Keratinocyte (primary cell): ENCODE measurements at regions not wholly inside any gene's neighbourhood (a gene's known extent, or its start where the extent isn't known, plus 50 kb on each side); places are given as distances from the start of the nearest gene placed in this dataset.

Source experiments
- DNase-seq: peaks from one replicate; pipeline ENCODE4 v3.0.0-alpha.2; 2011; ENCODE audit warnings: low read depth, missing footprints, low spot score
- FAIRE-seq: peaks from 2 replicates; lab custom pipeline; 2011; peaks lifted over from hg19 to GRCh38; lab: Jason Lieb, UNC
- H2AFZ ChIP-seq: 2 replicates; pipeline ENCODE4 v1.6.0; 2012; ENCODE audit warnings: low read length, control low read depth, inconsistent platforms; ENCODE audit not compliant: control insufficient read depth
- H3K27ac ChIP-seq: 2 replicates; pipeline ENCODE4 v1.5.1; 2011; ENCODE audit warnings: low read length; ENCODE audit not compliant: control insufficient read depth, insufficient read depth
- H3K27me3 ChIP-seq: 3 replicates; pipeline ENCODE4 v1.6.0; 2011; ENCODE audit warnings: low read length; ENCODE audit not compliant: control insufficient read depth, insufficient read depth; ENCODE audit errors: extremely low read depth
- H3K36me3 ChIP-seq, 2 experiments: 2 replicates in 1 of 2; 3 replicates in 1 of 2; pipeline ENCODE4 v1.5.1; 2011; ENCODE audit warnings: low read length in 2 of 2, mild to moderate bottlenecking in 1 of 2; ENCODE audit not compliant: control insufficient read depth in 2 of 2, insufficient read depth in 2 of 2; ENCODE audit errors: extremely low read depth in 1 of 2
- H3K4me1 ChIP-seq: 3 replicates; pipeline ENCODE4 v1.5.1; 2011; ENCODE audit warnings: low read length; ENCODE audit not compliant: control insufficient read depth, insufficient read depth; ENCODE audit errors: extremely low read depth
- H3K4me2 ChIP-seq: 3 replicates; pipeline ENCODE4 v1.6.0; 2011; ENCODE audit warnings: low read depth, low read length; ENCODE audit not compliant: control insufficient read depth, insufficient read depth; ENCODE audit errors: extremely low read depth
- H3K4me3 ChIP-seq, 3 experiments: fragments of 200-600 bp in 1 of 3; sonication (generic) in 1 of 3; 2 replicates in 2 of 3; 3 replicates in 1 of 3; pipeline ENCODE4 v1.5.1; 2011 to 2016; ENCODE audit warnings: low read length in 3 of 3, mild to moderate bottlenecking in 3 of 3, control low read depth in 2 of 3, inconsistent platforms in 1 of 3, low read depth in 1 of 3, mixed read lengths in 1 of 3, mixed run types in 1 of 3, moderate library complexity in 1 of 3; ENCODE audit not compliant: control insufficient read depth in 2 of 3, insufficient read depth in 2 of 3; ENCODE audit errors: extremely low read depth in 1 of 3
- H3K79me2 ChIP-seq: 2 replicates; pipeline ENCODE4 v1.6.0; 2012; ENCODE audit warnings: low read length; ENCODE audit not compliant: control insufficient read depth, insufficient read depth
- H3K9ac ChIP-seq: 3 replicates; pipeline ENCODE4 v1.6.0; 2011; ENCODE audit warnings: low read length; ENCODE audit not compliant: control insufficient read depth, insufficient read depth; ENCODE audit errors: extremely low read depth
- H3K9me1 ChIP-seq: 3 replicates; pipeline ENCODE4 v1.6.0; 2011; ENCODE audit warnings: low read length; ENCODE audit not compliant: control insufficient read depth, insufficient read depth; ENCODE audit errors: extremely low read depth
- H3K9me3 ChIP-seq: 2 replicates; pipeline ENCODE4 v1.5.1; 2012; ENCODE audit warnings: low read depth, low read length; ENCODE audit not compliant: control insufficient read depth
- H4K20me1 ChIP-seq: 3 replicates; pipeline ENCODE4 v1.6.0; 2011; ENCODE audit warnings: low read length; ENCODE audit not compliant: control insufficient read depth, insufficient read depth; ENCODE audit errors: extremely low read depth
- EZH2 ChIP-seq: IDR thresholded peaks from one replicate; pipeline ENCODE4 v1.6.1; 2012; ENCODE audit warnings: inconsistent platforms, mild to moderate bottlenecking, low read length, moderate library complexity
- dilution Hi-C: fragments of 300-500 bp; cut with MboI; formaldehyde crosslinking; loops from one replicate; pipeline ENCODE4 v1.7.0; 2020; ENCODE audit warnings: low sequenced_read_pairs; ENCODE audit not compliant: extremely low pct_ligation_motif_present
- TF ChIP-seq, protein P1 (sequence below), 3 experiments: IDR thresholded peaks in 1 of 3; conservative IDR thresholded peaks in 1 of 3; optimal IDR thresholded peaks in 1 of 3; 2 replicates in 2 of 3; 3 replicates in 1 of 3; pipeline versions ENCODE3 to v1.5.1; 2011; ENCODE audit warnings: low read length in 3 of 3, mild to moderate bottlenecking in 3 of 3, moderate library complexity in 2 of 3, control low read depth in 1 of 3, inconsistent platforms in 1 of 3; ENCODE audit not compliant: insufficient read depth in 2 of 3; ENCODE audit errors: extremely low read depth in 1 of 3

DNA sequence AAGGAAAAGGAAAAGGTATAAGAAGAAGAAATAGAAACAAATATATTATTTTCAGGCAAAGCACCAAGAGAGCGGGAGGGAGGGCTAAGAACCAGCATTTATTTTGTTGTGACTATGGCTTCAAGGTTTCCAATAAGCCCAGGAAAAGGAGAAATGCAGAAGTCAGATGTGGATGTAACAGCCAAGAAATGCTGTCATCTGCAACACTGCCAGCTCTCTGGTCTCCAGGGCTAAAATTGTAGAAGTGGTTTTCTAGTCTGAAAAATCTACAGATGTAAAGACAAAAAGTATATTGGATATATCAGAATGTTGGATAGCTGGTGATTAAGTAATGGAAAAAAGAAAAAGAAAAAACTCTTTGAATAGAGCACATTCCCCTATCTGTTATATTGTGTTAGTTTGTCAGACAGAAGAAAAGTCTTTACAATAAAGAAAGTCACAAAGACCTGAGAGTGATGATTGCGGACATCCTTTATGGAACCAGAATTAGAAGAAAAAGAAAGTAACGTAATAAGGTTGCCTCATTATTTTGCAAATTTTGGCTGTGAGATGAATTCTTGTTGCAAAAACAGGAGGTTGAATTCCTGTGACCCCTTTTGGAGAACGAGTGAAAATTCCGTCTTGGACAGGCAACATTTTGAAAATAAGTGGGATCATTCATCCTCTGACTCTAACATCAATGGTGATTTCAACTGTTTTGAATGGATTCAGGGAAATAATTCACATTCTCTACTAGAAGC, 938.1 kb downstream of the TTLL7 start:
- no peak overlapping the region for H2AFZ ChIP-seq
- H3K9me1 ChIP-seq, result no peaks in the 10 kb centered on the region
- no peaks in the 10 kb centered on the region for H3K27me3 ChIP-seq
- H3K9me3 ChIP-seq, result no peaks in the 10 kb centered on the region
- H3K4me3 ChIP-seq, result no peak overlapping the region
- dilution Hi-C loops, result no loop called here
- FAIRE-seq (no peak), DNase-seq (no peak)
- no peaks in the 10 kb centered on the region for H4K20me1 ChIP-seq
- H3K27ac ChIP-seq, result no peak overlapping the region
- no peaks in the 10 kb centered on the region for H3K36me3 ChIP-seq
- no peak overlapping the region for H3K4me2 ChIP-seq
- peaks cover 2% of the 10 kb centered on the region for H3K4me1 ChIP-seq
- no peaks in the 10 kb centered on the region for H3K79me2 ChIP-seq
- TF ChIP-seq, protein P1, sequence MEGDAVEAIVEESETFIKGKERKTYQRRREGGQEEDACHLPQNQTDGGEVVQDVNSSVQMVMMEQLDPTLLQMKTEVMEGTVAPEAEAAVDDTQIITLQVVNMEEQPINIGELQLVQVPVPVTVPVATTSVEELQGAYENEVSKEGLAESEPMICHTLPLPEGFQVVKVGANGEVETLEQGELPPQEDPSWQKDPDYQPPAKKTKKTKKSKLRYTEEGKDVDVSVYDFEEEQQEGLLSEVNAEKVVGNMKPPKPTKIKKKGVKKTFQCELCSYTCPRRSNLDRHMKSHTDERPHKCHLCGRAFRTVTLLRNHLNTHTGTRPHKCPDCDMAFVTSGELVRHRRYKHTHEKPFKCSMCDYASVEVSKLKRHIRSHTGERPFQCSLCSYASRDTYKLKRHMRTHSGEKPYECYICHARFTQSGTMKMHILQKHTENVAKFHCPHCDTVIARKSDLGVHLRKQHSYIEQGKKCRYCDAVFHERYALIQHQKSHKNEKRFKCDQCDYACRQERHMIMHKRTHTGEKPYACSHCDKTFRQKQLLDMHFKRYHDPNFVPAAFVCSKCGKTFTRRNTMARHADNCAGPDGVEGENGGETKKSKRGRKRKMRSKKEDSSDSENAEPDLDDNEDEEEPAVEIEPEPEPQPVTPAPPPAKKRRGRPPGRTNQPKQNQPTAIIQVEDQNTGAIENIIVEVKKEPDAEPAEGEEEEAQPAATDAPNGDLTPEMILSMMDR (optimal IDR thresholded peaks at IDR 0.05 in 1 of 3, IDR thresholded peaks at IDR 0.05 in 1 of 3, conservative IDR thresholded peaks at IDR 0.05 in 1 of 3; ENCODE audit: extremely low read depth in 1 of 3, insufficient read depth in 2 of 3, low read length in 3 of 3), result no peak
- no peak for TF ChIP-seq EZH2
- no peak overlapping the region for H3K9ac ChIP-seq

DNA sequence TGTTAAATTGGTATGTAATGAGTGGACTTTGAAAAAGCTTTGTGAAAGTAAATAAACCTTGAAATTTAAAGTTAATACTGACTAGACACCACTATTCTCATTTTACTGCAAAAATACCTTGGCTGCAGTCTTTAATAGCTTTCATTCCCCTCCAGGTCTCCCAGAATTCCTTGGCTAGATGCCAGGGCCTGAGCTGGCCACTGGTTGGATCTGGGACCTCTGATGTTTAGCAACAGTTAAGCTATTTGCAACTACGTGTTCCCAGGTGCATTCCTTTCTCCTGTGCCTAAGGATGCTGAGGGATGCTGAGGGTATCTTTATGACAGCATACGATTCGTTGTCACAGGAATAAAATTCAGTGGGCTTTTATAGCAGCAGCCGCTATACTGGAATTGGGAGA, 938.7 kb downstream of the TTLL7 start:
- no peak for TF ChIP-seq EZH2
- TF ChIP-seq, protein P1 (optimal IDR thresholded peaks at IDR 0.05 in 1 of 3, IDR thresholded peaks at IDR 0.05 in 1 of 3, conservative IDR thresholded peaks at IDR 0.05 in 1 of 3; ENCODE audit: extremely low read depth in 1 of 3, insufficient read depth in 2 of 3, low read length in 3 of 3), result no peak
- FAIRE-seq (no peak), DNase-seq (no peak)
- no peaks in the 10 kb centered on the region for H3K36me3 ChIP-seq
- H3K27ac ChIP-seq, result no peak overlapping the region
- dilution Hi-C loops, result no loop called here
- no peaks in the 10 kb centered on the region for H3K27me3 ChIP-seq
- H2AFZ ChIP-seq, result no peak overlapping the region
- no peaks in the 10 kb centered on the region for H3K9me1 ChIP-seq
- H3K9me3 ChIP-seq, result no peaks in the 10 kb centered on the region
- H3K79me2 ChIP-seq, result no peaks in the 10 kb centered on the region
- no peak overlapping the region for H3K9ac ChIP-seq
- H3K4me1 ChIP-seq, result peaks cover 6% of the 10 kb centered on the region
- H3K4me2 ChIP-seq, result no peak overlapping the region
- H4K20me1 ChIP-seq, result no peaks in the 10 kb centered on the region
- no peak overlapping the region for H3K4me3 ChIP-seq
